T-helper 2 cell treated with Interferon-gamma antibody and Interleukin-4, amounts not matched to agents 100 ng/mL and 5 ng/mL, for 36 hours (primary cell): ENCODE measurements at regions not wholly inside any gene's neighbourhood (a gene's known extent, or its start where the extent isn't known, plus 50 kb on each side); places are given as distances from the start of the nearest gene placed in this dataset.

ENCODE experiments used
- intact Hi-C: fragments of 100-400 bp; cut with micrococcal nuclease; formaldehyde crosslinking; loops from one replicate; pipeline ENCODE4 v1.15.1; 2023

GRCh38 chr4:56757821-56758411, 63.6 kb downstream of the SPINK2 start:
- intact Hi-C loops, result loop anchor here (1.0 to 5.0 kb wide), 4 partner anchors 42 to 371 kb away; partner anchors contain the start of gene AASDH

GRCh38 chr4:56757261-56757746, 64.2 kb downstream of the SPINK2 start:
- intact Hi-C loops, result loop anchor here (5.0 kb wide), 1 partner anchor 60 kb away; no protein-coding TSS in a partner anchor

GRCh38 chr4:56755901-56756300, 65.6 kb downstream of the SPINK2 start:
- intact Hi-C loops, result loop anchor here (5.0 kb wide), 1 partner anchor 61 kb away; no protein-coding TSS in a partner anchor

GRCh38 chr4:56752985-56753384, 68.5 kb downstream of the SPINK2 start:
- intact Hi-C loops, result no loop called here

- intact Hi-C loops, result no loop called here
These were observed 69.1 kb upstream of the HOPX start for GRCh38 chr4:56750231-56750630.

- intact Hi-C loops, result no loop called here
These were observed 67.2 kb upstream of the HOPX start for GRCh38 chr4:56748271-56748670.

- intact Hi-C loops, result no loop called here
These were observed 65.5 kb upstream of the HOPX start for GRCh38 chr4:56746639-56747038.

- intact Hi-C loops, result no loop called here
These were observed 63.9 kb upstream of the HOPX start for GRCh38 chr4:56745042-56745441.

- intact Hi-C loops, result no loop called here
These were observed 62.9 kb upstream of the HOPX start for GRCh38 chr4:56744030-56744429.

GRCh38 chr4:56743550-56743949, 62.5 kb upstream of the HOPX start:
- intact Hi-C loops, result no loop called here

GRCh38 chr4:56742080-56742871, 61.2 kb upstream of the HOPX start:
- intact Hi-C loops, result no loop called here

GRCh38 chr4:56741595-56741994, 60.5 kb upstream of the HOPX start:
- intact Hi-C loops, result no loop called here

GRCh38 chr4:56739066-56739777, 58.1 kb upstream of the HOPX start:
- intact Hi-C loops, result no loop called here

GRCh38 chr4:56737666-56738065, 56.6 kb upstream of the HOPX start:
- intact Hi-C loops, result no loop called here

- intact Hi-C loops, result no loop called here
These were observed 52.3 kb upstream of the HOPX start for GRCh38 chr4:56733352-56733751.

- intact Hi-C loops, result no loop called here
These were observed 51.2 kb upstream of the HOPX start for GRCh38 chr4:56732301-56732700.

GRCh38 chr4:56731857-56732256, 50.8 kb upstream of the HOPX start:
- intact Hi-C loops, result no loop called here
